ENCODE measurements at regions not wholly inside any gene's neighbourhood (a gene's known extent, or its start where the extent isn't known, plus 50 kb on each side); places are given as distances from the start of the nearest gene placed in this dataset.

DNA sequence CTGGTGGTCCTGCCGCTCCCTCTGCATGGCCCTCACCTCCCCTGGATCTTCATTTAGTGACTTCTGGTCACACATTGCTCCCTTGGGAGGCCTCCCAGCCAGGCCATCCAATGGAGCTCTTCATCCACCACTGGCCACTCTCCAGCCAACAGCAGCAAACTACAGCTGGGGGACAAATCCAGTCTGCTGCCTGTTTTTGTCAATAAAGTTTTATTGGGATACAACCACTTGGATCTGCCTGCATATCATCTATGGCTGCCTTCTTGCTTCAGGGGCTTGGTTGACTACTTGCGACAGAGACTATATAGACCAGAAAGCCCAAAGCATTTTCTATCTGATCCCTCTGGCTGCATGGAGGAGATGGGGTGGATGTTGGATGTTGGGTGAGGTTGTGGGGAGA, 156.6 kb upstream of the SULF2 start:
- TF ChIP-seq CTCF (IDR thresholded peaks at IDR 0.05; ENCODE audit: low read depth, low read length, poor library complexity, severe bottlenecking): no peak
- TF ChIP-seq EZH2phosphoT487 (IDR thresholded peaks at IDR 0.05; ENCODE audit: borderline replicate concordance, low read length): no peak
- no peaks in the 10 kb centered on the region for H3K36me3 ChIP-seq (ENCODE audit: control insufficient read depth, low read length)
- no peaks in the 10 kb centered on the region for H3K79me2 ChIP-seq (ENCODE audit: control insufficient read depth, low read length)
- H3K4me1 ChIP-seq (ENCODE audit: control insufficient read depth, low read length): no peaks in the 10 kb centered on the region
- no peaks in the 10 kb centered on the region for H4K20me1 ChIP-seq (ENCODE audit: control insufficient read depth, insufficient read depth, low read depth, low read length)
- H3K27ac ChIP-seq (ENCODE audit: low read depth, low read length): no peak overlapping the region
- no peaks in the 10 kb centered on the region for H3F3A ChIP-seq (ENCODE audit: control insufficient read depth, insufficient read depth)
- no peaks in the 10 kb centered on the region for H3K9me3 ChIP-seq (ENCODE audit: control insufficient read depth, insufficient read depth, low read length)
- peaks cover 23% of the 10 kb centered on the region for H3K27me3 ChIP-seq (ENCODE audit: control insufficient read depth, low read length)
- no peak overlapping the region for H3K4me2 ChIP-seq (ENCODE audit: low read length)
- H3K4me3 ChIP-seq (ENCODE audit: low read length): no peak overlapping the region
- no peaks in the 10 kb centered on the region for H3K9me2 ChIP-seq (replicated peaks; ENCODE audit: control insufficient read depth, low read length)

DNA sequence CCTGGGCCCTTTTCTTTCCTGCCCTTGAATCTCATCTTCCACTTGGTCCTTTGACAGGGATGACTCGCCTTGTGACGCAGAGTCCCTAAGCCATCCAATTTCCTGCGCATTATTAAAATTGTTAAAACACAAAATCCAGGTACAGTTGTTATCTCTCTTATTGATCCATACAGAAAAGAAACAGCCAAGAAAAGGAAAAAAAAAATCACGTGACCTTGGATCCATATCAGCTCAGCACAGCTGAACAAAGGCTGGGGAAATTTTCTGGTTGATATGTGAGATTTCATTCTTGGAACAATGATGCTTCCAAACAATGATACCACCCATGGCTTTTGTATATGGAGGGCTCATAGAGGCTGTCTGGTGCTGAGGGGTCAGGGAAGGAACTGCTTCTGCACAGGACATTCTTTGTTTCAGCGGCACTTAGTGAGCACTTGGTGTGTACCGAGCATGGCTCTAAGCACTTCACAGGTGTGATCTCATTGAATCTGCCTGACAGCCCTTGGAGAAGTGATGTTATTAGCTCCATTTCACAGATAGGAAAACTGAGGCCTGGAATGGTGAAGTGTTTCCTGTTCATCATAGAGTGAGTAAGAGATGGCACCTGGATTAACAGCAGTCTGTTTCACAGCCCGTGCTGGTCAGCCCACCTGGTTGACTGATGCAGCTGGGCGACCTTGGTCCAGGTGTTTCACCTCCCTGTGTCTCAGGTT, 155.0 kb upstream of the SULF2 start:
- Histone ChIP-seq H3K27ac (ENCODE audit: low read depth, low read length) (no peak overlapping the region), H3K4me1 (ENCODE audit: control insufficient read depth, low read length) (no peaks in the 10 kb centered on the region), H3K9me3 (ENCODE audit: control insufficient read depth, insufficient read depth, low read length) (no peaks in the 10 kb centered on the region), H3K9me2 (replicated peaks; ENCODE audit: control insufficient read depth, low read length) (no peaks in the 10 kb centered on the region), H3K79me2 (ENCODE audit: control insufficient read depth, low read length) (no peaks in the 10 kb centered on the region), H3F3A (ENCODE audit: control insufficient read depth, insufficient read depth) (no peaks in the 10 kb centered on the region), H3K4me2 (ENCODE audit: low read length) (no peak overlapping the region), H3K4me3 (ENCODE audit: low read length) (no peak overlapping the region), H3K36me3 (ENCODE audit: control insufficient read depth, low read length) (no peaks in the 10 kb centered on the region), H3K27me3 (ENCODE audit: control insufficient read depth, low read length) (peaks cover 32% of the 10 kb centered on the region), H4K20me1 (ENCODE audit: control insufficient read depth, insufficient read depth, low read depth, low read length) (no peaks in the 10 kb centered on the region)
- TF ChIP-seq CTCF (IDR thresholded peaks at IDR 0.05; ENCODE audit: low read depth, low read length, poor library complexity, severe bottlenecking) (no peak), EZH2phosphoT487 (IDR thresholded peaks at IDR 0.05; ENCODE audit: borderline replicate concordance, low read length) (no peak)

DNA sequence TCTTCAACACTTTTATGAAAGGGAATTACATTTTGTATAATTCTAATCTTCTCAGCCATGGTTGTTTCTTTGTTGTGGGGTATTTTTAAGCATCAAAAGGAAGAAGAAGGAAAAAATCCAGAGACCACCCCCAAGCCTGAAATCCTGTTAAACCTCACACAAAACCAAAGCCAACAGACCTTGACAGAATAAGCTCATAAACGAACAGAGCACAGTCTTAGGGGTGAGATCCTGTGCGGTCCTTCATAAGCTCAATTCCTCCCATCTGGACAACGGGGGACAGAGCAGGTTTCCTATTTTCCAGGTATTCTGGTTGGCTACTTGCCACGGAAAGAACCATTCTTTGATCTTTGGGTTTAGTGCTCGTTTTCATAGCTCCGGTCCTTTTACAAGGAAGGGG, 151.3 kb upstream of the SULF2 start:
- Histone ChIP-seq H4K20me1 (ENCODE audit: control insufficient read depth, insufficient read depth, low read depth, low read length) (no peaks in the 10 kb centered on the region), H3K9me3 (ENCODE audit: control insufficient read depth, insufficient read depth, low read length) (no peaks in the 10 kb centered on the region), H3K79me2 (ENCODE audit: control insufficient read depth, low read length) (no peaks in the 10 kb centered on the region), H3K4me1 (ENCODE audit: control insufficient read depth, low read length) (no peaks in the 10 kb centered on the region), H3K4me3 (ENCODE audit: low read length) (no peak overlapping the region), H3K4me2 (ENCODE audit: low read length) (no peak overlapping the region), H3K9me2 (replicated peaks; ENCODE audit: control insufficient read depth, low read length) (no peaks in the 10 kb centered on the region), H3K27me3 (ENCODE audit: control insufficient read depth, low read length) (peaks cover 39% of the 10 kb centered on the region), H3K36me3 (ENCODE audit: control insufficient read depth, low read length) (no peaks in the 10 kb centered on the region), H3K27ac (ENCODE audit: low read depth, low read length) (no peak overlapping the region), H3F3A (ENCODE audit: control insufficient read depth, insufficient read depth) (no peaks in the 10 kb centered on the region)
- no peak for TF ChIP-seq CTCF (IDR thresholded peaks at IDR 0.05; ENCODE audit: low read depth, low read length, poor library complexity, severe bottlenecking)
- TF ChIP-seq EZH2phosphoT487 (IDR thresholded peaks at IDR 0.05; ENCODE audit: borderline replicate concordance, low read length): no peak
